Peyer's patch (tissue), 4 donors: ENCODE measurements at regions not wholly inside any gene's neighbourhood (a gene's known extent, or its start where the extent isn't known, plus 50 kb on each side); places are given as distances from the start of the nearest gene placed in this dataset.

Experiments
- POLR2A ChIP-seq, 2 donors: fragments of 450-650 bp; IDR thresholded peaks; one replicate each; pipeline ENCODE4 v1.5.1; 2017; ENCODE audit warnings: antibody characterized with exemption in 2 of 2, mild to moderate bottlenecking in 2 of 2, moderate library complexity in 2 of 2
- TF ChIP-seq, protein P1 (sequence below), 6 experiments: fragments of 450-650 bp in 4 of 6; fragments of 200-600 bp in 2 of 6; sonication (generic) in 1 of 6; IDR thresholded peaks; one replicate each; pipeline ENCODE4 v1.5.1; 2017 to 2019; ENCODE audit warnings: antibody characterized with exemption in 6 of 6, mild to moderate bottlenecking in 3 of 6, moderate library complexity in 1 of 6

- TF ChIP-seq, protein P1, sequence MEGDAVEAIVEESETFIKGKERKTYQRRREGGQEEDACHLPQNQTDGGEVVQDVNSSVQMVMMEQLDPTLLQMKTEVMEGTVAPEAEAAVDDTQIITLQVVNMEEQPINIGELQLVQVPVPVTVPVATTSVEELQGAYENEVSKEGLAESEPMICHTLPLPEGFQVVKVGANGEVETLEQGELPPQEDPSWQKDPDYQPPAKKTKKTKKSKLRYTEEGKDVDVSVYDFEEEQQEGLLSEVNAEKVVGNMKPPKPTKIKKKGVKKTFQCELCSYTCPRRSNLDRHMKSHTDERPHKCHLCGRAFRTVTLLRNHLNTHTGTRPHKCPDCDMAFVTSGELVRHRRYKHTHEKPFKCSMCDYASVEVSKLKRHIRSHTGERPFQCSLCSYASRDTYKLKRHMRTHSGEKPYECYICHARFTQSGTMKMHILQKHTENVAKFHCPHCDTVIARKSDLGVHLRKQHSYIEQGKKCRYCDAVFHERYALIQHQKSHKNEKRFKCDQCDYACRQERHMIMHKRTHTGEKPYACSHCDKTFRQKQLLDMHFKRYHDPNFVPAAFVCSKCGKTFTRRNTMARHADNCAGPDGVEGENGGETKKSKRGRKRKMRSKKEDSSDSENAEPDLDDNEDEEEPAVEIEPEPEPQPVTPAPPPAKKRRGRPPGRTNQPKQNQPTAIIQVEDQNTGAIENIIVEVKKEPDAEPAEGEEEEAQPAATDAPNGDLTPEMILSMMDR (IDR thresholded peaks at IDR 0.05): no peak
- no peak for TF ChIP-seq POLR2A (IDR thresholded peaks at IDR 0.05)
These were observed 109.8 kb downstream of the EN1 start for GRCh38 chr2:118737684-118738083.
